GM12878 (cell line): ENCODE measurements at regions not wholly inside any gene's neighbourhood (a gene's known extent, or its start where the extent isn't known, plus 50 kb on each side); places are given as distances from the start of the nearest gene placed in this dataset.

Experiments
- ATAC-seq: fragments of 200-7000 bp; cut with Tn5 transposase; 3 replicates; pipeline ENCODE4 v1.9.1; 2020; ENCODE audit warnings: mild to moderate bottlenecking, moderate library complexity
- BruUV-seq: library from RNA; stranded (reverse); fragments of 400-500 nt; replicated peaks from 2 replicates; lab custom pipeline; 2021; lab: Mats Ljungman, UMichigan
- CTCF ChIA-PET: fragments of 300-600 bp; sonication (Branson Sonifier 250); formaldehyde crosslinking; extraction: SDS; loops from one replicate; lab custom pipeline; 2021; ENCODE audit warnings: inconsistent platforms; lab: Yijun Ruan, JAX
- POLR2A ChIA-PET: fragments of 350-600 bp; formaldehyde crosslinking; extraction: SDS; loops from one replicate; lab custom pipeline; 2021; ENCODE audit warnings: inconsistent platforms; lab: Charles Lee
- RAD21 ChIA-PET: fragments of 300-600 bp; sonication (Branson Sonifier 250); formaldehyde crosslinking; loops from one replicate; lab custom pipeline; 2023; ENCODE audit warnings: antibody characterized with exemption; ENCODE audit not compliant: unreplicated experiment; lab: Charles Lee
- SMC1A ChIA-PET: fragments of 300-600 bp; sonication (Branson Sonifier 250); formaldehyde crosslinking; loops from one replicate; lab custom pipeline; 2023; ENCODE audit not compliant: unreplicated experiment, uncharacterized antibody; lab: Charles Lee
- DNase-seq: peaks from one replicate; pipeline ENCODE4 v3.0.0-alpha.2; 2011; ENCODE audit warnings: low read depth, low spot score
- FAIRE-seq: peaks from 3 replicates; lab custom pipeline; 2011; peaks lifted over from hg19 to GRCh38; lab: Jason Lieb, UNC
- H2AFZ ChIP-seq: 2 replicates; pipeline ENCODE4 v1.6.0; 2011; ENCODE audit warnings: low read depth, low read length, control low read depth; ENCODE audit not compliant: control insufficient read depth
- H3K27ac ChIP-seq: 2 replicates; pipeline ENCODE4 v1.5.1; 2011; ENCODE audit warnings: control low read depth; ENCODE audit not compliant: control insufficient read depth, insufficient read depth
- H3K27me3 ChIP-seq, 2 experiments: replicated peaks in 1 of 2; 2 replicates each; pipeline versions ENCODE4 v1.6.0 to v1.6.1; 2011; ENCODE audit warnings: low read length in 1 of 2; ENCODE audit not compliant: control insufficient read depth in 2 of 2, insufficient read depth in 2 of 2
- H3K36me3 ChIP-seq, 2 experiments: 2 replicates each; pipeline ENCODE4 v1.5.1; 2011; ENCODE audit warnings: low read length in 1 of 2; ENCODE audit not compliant: control insufficient read depth in 2 of 2, insufficient read depth in 2 of 2
- H3K4me1 ChIP-seq: 2 replicates; pipeline ENCODE4 v1.6.1; 2011; ENCODE audit warnings: mild to moderate bottlenecking, low read length, moderate library complexity, mixed read lengths; ENCODE audit not compliant: control insufficient read depth, insufficient read depth
- H3K4me2 ChIP-seq: 2 replicates; pipeline ENCODE4 v1.6.0; 2011; ENCODE audit warnings: control low read depth; ENCODE audit not compliant: control insufficient read depth, insufficient read depth
- H3K4me3 ChIP-seq: fragments of 200-600 bp; sonication (generic); 2 replicates; pipeline ENCODE4 v1.5.1; 2016
- H3K79me2 ChIP-seq: 2 replicates; pipeline ENCODE4 v1.6.0; 2011; ENCODE audit warnings: low read length; ENCODE audit not compliant: control insufficient read depth, insufficient read depth
- H3K9ac ChIP-seq: 2 replicates; pipeline ENCODE4 v1.8.0; 2011; ENCODE audit warnings: low read length, control low read depth, mixed read lengths; ENCODE audit not compliant: control insufficient read depth, insufficient read depth
- H3K9me3 ChIP-seq: replicated peaks from 3 replicates; pipeline ENCODE4 v1.5.1; 2011; ENCODE audit warnings: mild to moderate bottlenecking, low read length; ENCODE audit not compliant: control insufficient read depth, insufficient read depth
- H4K20me1 ChIP-seq: 2 replicates; pipeline ENCODE4 v1.6.0; 2011; ENCODE audit not compliant: control insufficient read depth, insufficient read depth
- ATF7 ChIP-seq: fragments of 450-650 bp; IDR thresholded peaks from 2 replicates; pipeline ENCODE4 v1.6.1; 2016; ENCODE audit warnings: low read depth, mild to moderate bottlenecking
- CBX3 ChIP-seq: fragments of 200-600 bp; sonication (generic); IDR thresholded peaks from 2 replicates; pipeline ENCODE4 v1.6.1; 2016; ENCODE audit warnings: low read depth, borderline replicate concordance
- CEBPZ ChIP-seq: fragments of 150-350 bp; IDR thresholded peaks from 2 replicates; pipeline ENCODE4 v1.6.1; 2016; ENCODE audit warnings: low read depth, low read length
- FOXK2 ChIP-seq: fragments of 450-650 bp; IDR thresholded peaks from 2 replicates; pipeline ENCODE4 v1.6.1; 2017; ENCODE audit warnings: mild to moderate bottlenecking, moderate library complexity
- IRF4 ChIP-seq: IDR thresholded peaks from 2 replicates; pipeline ENCODE4 v1.6.1; 2011; ENCODE audit warnings: low read depth, low read length
- LARP7 ChIP-seq: fragments of 450-650 bp; IDR thresholded peaks from 2 replicates; pipeline ENCODE4 v1.6.1; 2017; ENCODE audit warnings: mild to moderate bottlenecking
- MEF2A ChIP-seq: IDR thresholded peaks from 2 replicates; pipeline ENCODE4 v1.6.1; 2011; ENCODE audit warnings: low read depth, mild to moderate bottlenecking, low read length, moderate library complexity; ENCODE audit not compliant: insufficient read depth
- MTA3 ChIP-seq: IDR thresholded peaks from 2 replicates; pipeline ENCODE4 v1.6.1; 2012; ENCODE audit warnings: low read length, inconsistent platforms, borderline replicate concordance
- MYC ChIP-seq: IDR thresholded peaks from 2 replicates; pipeline ENCODE4 v1.6.1; 2011; ENCODE audit warnings: mild to moderate bottlenecking, low read length, moderate library complexity, inconsistent platforms; ENCODE audit not compliant: insufficient read depth, insufficient replicate concordance, insufficient read length, severe bottlenecking
- NFIC ChIP-seq: IDR thresholded peaks from 2 replicates; pipeline ENCODE4 v1.6.1; 2012; ENCODE audit warnings: low read depth, mild to moderate bottlenecking, inconsistent platforms, low read length, moderate library complexity
- NKRF ChIP-seq: fragments of 450-650 bp; conservative IDR thresholded peaks from 2 replicates; pipeline ENCODE4 v1.6.1; 2017; ENCODE audit warnings: mild to moderate bottlenecking, moderate library complexity
- RB1 ChIP-seq: fragments of 450-650 bp; formaldehyde crosslinking; IDR thresholded peaks from 2 replicates; pipeline ENCODE4 v1.6.1; 2017; ENCODE audit warnings: mild to moderate bottlenecking, borderline replicate concordance
- SMAD5 ChIP-seq: IDR thresholded peaks from 2 replicates; pipeline ENCODE4 v1.6.1; 2016; ENCODE audit warnings: antibody characterized with exemption, low read depth
- SMC3 ChIP-seq: IDR thresholded peaks from 2 replicates; pipeline ENCODE4 v1.6.1; 2011; ENCODE audit warnings: low read length, improper control_type of control experiment, borderline replicate concordance
- SUZ12 ChIP-seq: fragments of 200-600 bp; sonication (generic); IDR thresholded peaks from one replicate; pipeline ENCODE4 v1.6.1; 2018; ENCODE audit warnings: antibody characterized with exemption, mild to moderate bottlenecking; ENCODE audit not compliant: unreplicated experiment
- TARDBP ChIP-seq: IDR thresholded peaks from 2 replicates; pipeline ENCODE4 v1.6.1; 2016; ENCODE audit warnings: borderline replicate concordance
- USF2 ChIP-seq: IDR thresholded peaks from 2 replicates; pipeline ENCODE4 v1.6.1; 2011; ENCODE audit warnings: low read depth, low read length, improper control_type of control experiment, borderline replicate concordance
- ZNF217 ChIP-seq: fragments of 450-650 bp; IDR thresholded peaks from 2 replicates; pipeline ENCODE4 v1.6.1; 2017; ENCODE audit warnings: antibody characterized with exemption, mild to moderate bottlenecking
- ZNF384 ChIP-seq: IDR thresholded peaks from 2 replicates; pipeline ENCODE4 v1.6.1; 2012; ENCODE audit warnings: low read depth, mild to moderate bottlenecking, low read length, improper control_type of control experiment, borderline replicate concordance
- WGBS: methylation state at CpG from one replicate; pipeline ENCODE4 v1.1.6; 2016; ENCODE audit warnings: low lambda C conversion rate; ENCODE audit not compliant: insufficient replicate concordance, insufficient coverage; ENCODE audit errors: missing lambda C conversion rate; 5-methylcytosine and 5-hydroxymethylcytosine counted together
- in situ Hi-C: fragments of 300-500 bp; cut with MboI; formaldehyde crosslinking; loops from 9 replicates; pipeline ENCODE4 v1.14.3; 2018; ENCODE audit warnings: mixed read lengths
- intact Hi-C: fragments of 100-400 bp; cut with micrococcal nuclease; formaldehyde crosslinking; loops from one replicate; pipeline ENCODE4 v1.14.2; 2022; ENCODE audit not compliant: unreplicated experiment

- 0 out of 2 replicates have a peak overlapping the region, but pooled peaks have one; percentile 38 for H3K4me2 ChIP-seq
- intact Hi-C loops: no loop called here
- no peaks in the 10 kb centered on the region for H3K4me1 ChIP-seq
- H2AFZ ChIP-seq: peak overlapping the region; percentile 5
- FAIRE-seq (no peak), DNase-seq (peak; percentile 41), ATAC-seq (peak; percentile 92)
- RAD21 ChIA-PET: interaction anchor here (0.6 to 1.5 kb wide), 4 partner anchors 42 to 199 kb away, joined by 3 to 7 read pairs (median 3); no protein-coding TSS in a partner anchor
- POLR2A ChIA-PET: no interaction called here
- in situ Hi-C loops: no loop called here
- CTCF ChIA-PET: interaction anchor here (0.7 to 3.2 kb wide), 7 partner anchors 12 to 1347 kb away, joined by 3 to 19 read pairs (median 4); no protein-coding TSS in a partner anchor
- no peak overlapping the region for H3K9ac ChIP-seq
- no peaks in the 10 kb centered on the region for H4K20me1 ChIP-seq
- no peak overlapping the region for H3K4me3 ChIP-seq
- no peaks in the 10 kb centered on the region for H3K79me2 ChIP-seq
- H3K27me3 ChIP-seq: no peaks in the 10 kb centered on the region
- no peaks in the 10 kb centered on the region; the same call in 2 of the 3 replicates for H3K9me3 ChIP-seq
- WGBS: 3% methylated on average over 2 of the region's 2 CpGs
- SMC1A ChIA-PET: interaction anchor here (0.9 to 2.1 kb wide), 10 partner anchors 11 to 596 kb away, joined by 3 to 11 read pairs (median 4); no protein-coding TSS in a partner anchor
- H3K36me3 ChIP-seq: no peaks in the 10 kb centered on the region
- no peak overlapping the region for H3K27ac ChIP-seq
- BruUV-seq: no TSS peak
- TF ChIP-seq RB1: no peak
- TF ChIP-seq SMAD5: no peak
- TF ChIP-seq NKRF: no peak
- TF ChIP-seq MYC: no peak
- no peak for TF ChIP-seq SUZ12
- no peak for TF ChIP-seq CEBPZ
- TF ChIP-seq CBX3: no peak
- no peak for TF ChIP-seq LARP7
- peak; percentile 39; the same call in 1 of the 2 replicates for TF ChIP-seq SMC3
- no peak for TF ChIP-seq NFIC
- no peak for TF ChIP-seq MTA3
- no peak for TF ChIP-seq ZNF384
- TF ChIP-seq TARDBP: no peak
- no peak for TF ChIP-seq ZNF217
- TF ChIP-seq USF2: no peak
- no peak for TF ChIP-seq IRF4
- TF ChIP-seq FOXK2: no peak
- no peak for TF ChIP-seq ATF7
- TF ChIP-seq MEF2A: 0 out of 2 replicates have a peak, but pooled peaks have one; percentile 52
Observed at GRCh38 chr9:6106711-6107339, 91.4 kb upstream of the RANBP6 start.
